ENCODE measurements at regions not wholly inside any gene's neighbourhood (a gene's known extent, or its start where the extent isn't known, plus 50 kb on each side); places are given as distances from the start of the nearest gene placed in this dataset.

GRCh38 chr15:35320158-35320780 lies 225.7 kb downstream of the DPH6 start:
- DNase-seq, result no peak

GRCh38 chr15:35319354-35319753 lies 226.6 kb downstream of the DPH6 start:
- no peak for DNase-seq

GRCh38 chr15:35317217-35317616 lies 228.7 kb downstream of the DPH6 start:
- DNase-seq, result no peak

GRCh38 chr15:35312344-35312743 lies 227.2 kb upstream of the NANOGP8 start:
- no peak for DNase-seq

- DNase-seq, result no peak
These were observed 226.5 kb upstream of the NANOGP8 start for GRCh38 chr15:35311615-35312014.

- peak; percentile 72 for DNase-seq
These were observed 224.8 kb upstream of the NANOGP8 start for GRCh38 chr15:35309886-35310285.

- peak; percentile 93 for DNase-seq
These were observed 223.7 kb upstream of the NANOGP8 start for GRCh38 chr15:35308802-35309201.

- no peak for DNase-seq
These were observed 222.6 kb upstream of the NANOGP8 start for GRCh38 chr15:35307676-35308075.

GRCh38 chr15:35307026-35307425 lies 221.9 kb upstream of the NANOGP8 start:
- DNase-seq, result no peak

GRCh38 chr15:35306361-35306981 lies 221.4 kb upstream of the NANOGP8 start:
- DNase-seq, result peak; percentile 84

GRCh38 chr15:35305946-35306345 lies 220.9 kb upstream of the NANOGP8 start:
- peak; percentile 96 for DNase-seq

GRCh38 chr15:35305031-35305550 lies 220.0 kb upstream of the NANOGP8 start:
- DNase-seq, result no peak

GRCh38 chr15:35304389-35304788 lies 219.3 kb upstream of the NANOGP8 start:
- no peak for DNase-seq

GRCh38 chr15:35302334-35302733 lies 217.2 kb upstream of the NANOGP8 start:
- no peak for DNase-seq

- no peak for DNase-seq
These were observed 216.0 kb upstream of the NANOGP8 start for GRCh38 chr15:35301088-35301487.

GRCh38 chr15:35299059-35299735 lies 214.1 kb upstream of the NANOGP8 start:
- no peak for DNase-seq

GRCh38 chr15:35298509-35298908 lies 213.4 kb upstream of the NANOGP8 start:
- no peak for DNase-seq

GRCh38 chr15:35293353-35294130 lies 208.4 kb upstream of the NANOGP8 start:
- peak; percentile 82 for DNase-seq

- no peak for DNase-seq
These were observed 205.2 kb upstream of the NANOGP8 start for GRCh38 chr15:35290301-35290721.

GRCh38 chr15:35289024-35289617 lies 204.0 kb upstream of the NANOGP8 start:
- peak; percentile 77 for DNase-seq

GRCh38 chr15:35288580-35288979 lies 203.5 kb upstream of the NANOGP8 start:
- no peak for DNase-seq

GRCh38 chr15:35286721-35287120 lies 201.6 kb upstream of the NANOGP8 start:
- DNase-seq, result no peak

GRCh38 chr15:35282965-35283496 lies 197.9 kb upstream of the NANOGP8 start:
- DNase-seq, result no peak
